GM12873 (cell line): ENCODE measurements at regions not wholly inside any gene's neighbourhood (a gene's known extent, or its start where the extent isn't known, plus 50 kb on each side); places are given as distances from the start of the nearest gene placed in this dataset.

Experiments
- CTCF ChIP-seq: IDR thresholded peaks from 2 replicates; pipeline ENCODE4 v1.5.1; 2012; ENCODE audit warnings: low read depth, mild to moderate bottlenecking, moderate library complexity, low read length, control low read depth; ENCODE audit not compliant: insufficient read depth; ENCODE audit errors: missing control alignments

- no peak for TF ChIP-seq CTCF
Measured at GRCh38 chr6:168939796-168940195, 313.9 kb downstream of the THBS2 start.

GRCh38 chr6:168939041-168939440 lies 314.6 kb downstream of the THBS2 start:
- TF ChIP-seq CTCF: no peak

GRCh38 chr6:168938546-168938945 lies 315.1 kb downstream of the THBS2 start:
- no peak for TF ChIP-seq CTCF

GRCh38 chr6:168937054-168937453 lies 316.6 kb downstream of the THBS2 start:
- TF ChIP-seq CTCF: no peak

- no peak for TF ChIP-seq CTCF
Measured at GRCh38 chr6:168935628-168936010, 318.0 kb downstream of the THBS2 start.

- TF ChIP-seq CTCF: no peak
Measured at GRCh38 chr6:168934660-168935627, 318.7 kb downstream of the THBS2 start.

GRCh38 chr6:168929871-168930450 lies 323.7 kb downstream of the THBS2 start:
- TF ChIP-seq CTCF: no peak
